ENCODE measurements at regions not wholly inside any gene's neighbourhood (a gene's known extent, or its start where the extent isn't known, plus 50 kb on each side); places are given as distances from the start of the nearest gene placed in this dataset.

- POLR2A ChIA-PET (ENCODE audit: low non-redundant PET) = no interaction called here
- Histone ChIP-seq H3K27me3 (replicated peaks; ENCODE audit: insufficient read depth, low read depth, low read length, poor library complexity) (no peaks in the 10 kb centered on the region), H3K4me1 (ENCODE audit: insufficient read depth, low read length, poor library complexity, severe bottlenecking) (no peaks in the 10 kb centered on the region), H3K36me3 (ENCODE audit: insufficient read depth, low read length, poor library complexity, severe bottlenecking) (no peaks in the 10 kb centered on the region), H3K9me3 (ENCODE audit: low read depth, low read length, poor library complexity, severe bottlenecking) (peaks cover 5% of the 10 kb centered on the region), H3K4me3 (ENCODE audit: low read depth, low read length, poor library complexity, severe bottlenecking) (no peak overlapping the region), H3K27ac (ENCODE audit: low read depth, low read length, poor library complexity, severe bottlenecking) (no peak overlapping the region)
- intact Hi-C loops (cut with micrococcal nuclease; ENCODE audit: unreplicated experiment) = no loop called here
- no peak for DNase-seq (ENCODE audit: low spot score)
- CTCF ChIA-PET = no interaction called here
- BruUV-seq (replicated peaks) = no TSS peak
- TF ChIP-seq EZH2 (IDR thresholded peaks at IDR 0.05; ENCODE audit: borderline replicate concordance, low read depth, low read length, poor library complexity, severe bottlenecking) (no peak), CTCF (conservative IDR thresholded peaks at IDR 0.05; ENCODE audit: low read depth, low read length) (no peak)
Measured at GRCh38 chr11:106395716-106396349, 318.4 kb downstream of the AASDHPPT start.

DNA sequence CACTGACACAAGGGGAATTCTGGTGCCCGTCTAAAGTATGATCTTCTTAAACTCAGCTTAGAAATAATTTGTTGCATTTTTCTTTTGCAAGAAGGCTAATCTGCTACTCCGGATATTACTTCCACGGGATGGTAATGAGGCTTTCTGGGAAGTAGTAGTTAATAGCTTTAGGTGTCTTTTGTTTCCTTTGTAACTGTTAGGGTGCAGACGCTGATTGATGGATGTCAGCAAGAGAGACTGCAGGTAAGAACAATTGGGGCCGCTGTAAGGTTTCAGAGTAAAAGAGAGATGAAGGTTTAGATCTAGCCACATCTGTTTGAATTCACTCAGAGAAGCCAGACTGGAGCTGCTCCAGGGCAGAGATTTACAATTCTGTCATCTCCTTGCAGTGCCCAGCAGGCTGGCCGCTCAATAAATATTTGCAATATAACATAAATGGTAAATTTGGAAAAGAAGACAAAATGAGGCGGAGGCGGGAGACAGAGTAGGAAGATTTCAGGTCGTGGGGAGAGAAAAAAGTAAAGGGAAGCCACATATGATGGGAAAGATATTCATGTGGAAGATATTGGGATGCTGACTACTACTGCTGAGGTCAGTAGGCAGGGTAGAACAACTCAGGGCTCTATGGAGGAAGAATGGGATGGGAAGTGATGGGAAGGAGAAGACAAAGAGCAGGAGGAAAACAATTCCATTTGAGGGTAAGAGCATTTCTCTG lies 320.5 kb downstream of the AASDHPPT start:
- DNase-seq (ENCODE audit: low spot score) = no peak
- intact Hi-C loops (cut with micrococcal nuclease; ENCODE audit: unreplicated experiment) = no loop called here
- H3K4me3 ChIP-seq (ENCODE audit: low read depth, low read length, poor library complexity, severe bottlenecking) = no peak overlapping the region
- H3K27me3 ChIP-seq (replicated peaks; ENCODE audit: insufficient read depth, low read depth, low read length, poor library complexity) = no peaks in the 10 kb centered on the region
- H3K9me3 ChIP-seq (ENCODE audit: low read depth, low read length, poor library complexity, severe bottlenecking) = peaks cover 5% of the 10 kb centered on the region
- no peak for TF ChIP-seq EZH2 (IDR thresholded peaks at IDR 0.05; ENCODE audit: borderline replicate concordance, low read depth, low read length, poor library complexity, severe bottlenecking)
- no peak for TF ChIP-seq CTCF (conservative IDR thresholded peaks at IDR 0.05; ENCODE audit: low read depth, low read length)
- no peak overlapping the region for H3K27ac ChIP-seq (ENCODE audit: low read depth, low read length, poor library complexity, severe bottlenecking)
- ChIA-PET POLR2A (ENCODE audit: low non-redundant PET) (no interaction called here), CTCF (no interaction called here)
- no peaks in the 10 kb centered on the region for H3K36me3 ChIP-seq (ENCODE audit: insufficient read depth, low read length, poor library complexity, severe bottlenecking)
- no peaks in the 10 kb centered on the region for H3K4me1 ChIP-seq (ENCODE audit: insufficient read depth, low read length, poor library complexity, severe bottlenecking)
- no TSS peak for BruUV-seq (replicated peaks)

DNA sequence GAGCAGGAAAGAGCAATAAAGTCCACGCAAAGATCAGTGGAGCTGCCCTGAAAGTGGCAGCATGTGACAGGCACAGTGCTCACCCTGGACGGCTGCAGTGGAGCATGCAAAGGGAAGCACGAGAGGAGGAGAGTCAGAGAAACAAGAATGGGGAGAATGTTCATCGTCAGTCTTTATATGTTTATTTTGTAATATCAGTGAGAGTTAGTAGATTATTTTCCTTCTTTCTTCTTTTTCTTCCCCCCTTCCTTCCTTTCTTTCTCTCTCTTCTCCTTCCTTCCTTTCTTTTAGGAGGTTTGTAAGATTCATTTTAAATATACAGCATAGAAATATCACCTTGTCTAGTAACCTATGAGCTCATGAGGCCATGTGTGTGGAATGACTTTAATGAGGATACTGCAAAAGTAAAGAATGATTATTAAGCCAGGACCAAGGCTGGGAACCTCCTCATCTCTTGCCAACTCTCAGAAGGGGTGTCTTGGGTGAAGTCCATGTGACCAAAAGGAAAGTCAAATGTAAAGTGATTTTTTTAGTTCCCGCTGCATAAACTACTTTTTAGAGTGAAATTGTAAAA lies 321.1 kb downstream of the AASDHPPT start:
- Histone ChIP-seq H3K9me3 (ENCODE audit: low read depth, low read length, poor library complexity, severe bottlenecking) (peaks cover 5% of the 10 kb centered on the region), H3K4me3 (ENCODE audit: low read depth, low read length, poor library complexity, severe bottlenecking) (no peak overlapping the region), H3K27ac (ENCODE audit: low read depth, low read length, poor library complexity, severe bottlenecking) (no peak overlapping the region), H3K27me3 (replicated peaks; ENCODE audit: insufficient read depth, low read depth, low read length, poor library complexity) (no peaks in the 10 kb centered on the region), H3K36me3 (ENCODE audit: insufficient read depth, low read length, poor library complexity, severe bottlenecking) (no peaks in the 10 kb centered on the region), H3K4me1 (ENCODE audit: insufficient read depth, low read length, poor library complexity, severe bottlenecking) (no peaks in the 10 kb centered on the region)
- BruUV-seq (replicated peaks) = no TSS peak
- intact Hi-C loops (cut with micrococcal nuclease; ENCODE audit: unreplicated experiment) = no loop called here
- no peak for DNase-seq (ENCODE audit: low spot score)
- no peak for TF ChIP-seq EZH2 (IDR thresholded peaks at IDR 0.05; ENCODE audit: borderline replicate concordance, low read depth, low read length, poor library complexity, severe bottlenecking)
- no peak for TF ChIP-seq CTCF (conservative IDR thresholded peaks at IDR 0.05; ENCODE audit: low read depth, low read length)
- POLR2A ChIA-PET (ENCODE audit: low non-redundant PET) = no interaction called here
- CTCF ChIA-PET = no interaction called here

Measured in A673 (cell line).